Keratinocyte (primary cell): ENCODE measurements at regions not wholly inside any gene's neighbourhood (a gene's known extent, or its start where the extent isn't known, plus 50 kb on each side); places are given as distances from the start of the nearest gene placed in this dataset.

Experiments
- DNase-seq: peaks from one replicate; pipeline ENCODE4 v3.0.0-alpha.2; 2011; ENCODE audit warnings: low read depth, missing footprints, low spot score
- FAIRE-seq: peaks from 2 replicates; lab custom pipeline; 2011; peaks lifted over from hg19 to GRCh38; lab: Jason Lieb, UNC
- H2AFZ ChIP-seq: 2 replicates; pipeline ENCODE4 v1.6.0; 2012; ENCODE audit warnings: low read length, control low read depth, inconsistent platforms; ENCODE audit not compliant: control insufficient read depth
- H3K27ac ChIP-seq: 2 replicates; pipeline ENCODE4 v1.5.1; 2011; ENCODE audit warnings: low read length; ENCODE audit not compliant: control insufficient read depth, insufficient read depth
- H3K27me3 ChIP-seq: 3 replicates; pipeline ENCODE4 v1.6.0; 2011; ENCODE audit warnings: low read length; ENCODE audit not compliant: control insufficient read depth, insufficient read depth; ENCODE audit errors: extremely low read depth
- H3K36me3 ChIP-seq, 2 experiments: 2 replicates in 1 of 2; 3 replicates in 1 of 2; pipeline ENCODE4 v1.5.1; 2011; ENCODE audit warnings: low read length in 2 of 2, mild to moderate bottlenecking in 1 of 2; ENCODE audit not compliant: control insufficient read depth in 2 of 2, insufficient read depth in 2 of 2; ENCODE audit errors: extremely low read depth in 1 of 2
- H3K4me1 ChIP-seq: 3 replicates; pipeline ENCODE4 v1.5.1; 2011; ENCODE audit warnings: low read length; ENCODE audit not compliant: control insufficient read depth, insufficient read depth; ENCODE audit errors: extremely low read depth
- H3K4me2 ChIP-seq: 3 replicates; pipeline ENCODE4 v1.6.0; 2011; ENCODE audit warnings: low read depth, low read length; ENCODE audit not compliant: control insufficient read depth, insufficient read depth; ENCODE audit errors: extremely low read depth
- H3K4me3 ChIP-seq, 3 experiments: fragments of 200-600 bp in 1 of 3; sonication (generic) in 1 of 3; 2 replicates in 2 of 3; 3 replicates in 1 of 3; pipeline ENCODE4 v1.5.1; 2011 to 2016; ENCODE audit warnings: low read length in 3 of 3, mild to moderate bottlenecking in 3 of 3, control low read depth in 2 of 3, inconsistent platforms in 1 of 3, low read depth in 1 of 3, mixed read lengths in 1 of 3, mixed run types in 1 of 3, moderate library complexity in 1 of 3; ENCODE audit not compliant: control insufficient read depth in 2 of 3, insufficient read depth in 2 of 3; ENCODE audit errors: extremely low read depth in 1 of 3
- H3K79me2 ChIP-seq: 2 replicates; pipeline ENCODE4 v1.6.0; 2012; ENCODE audit warnings: low read length; ENCODE audit not compliant: control insufficient read depth, insufficient read depth
- H3K9ac ChIP-seq: 3 replicates; pipeline ENCODE4 v1.6.0; 2011; ENCODE audit warnings: low read length; ENCODE audit not compliant: control insufficient read depth, insufficient read depth; ENCODE audit errors: extremely low read depth
- H3K9me1 ChIP-seq: 3 replicates; pipeline ENCODE4 v1.6.0; 2011; ENCODE audit warnings: low read length; ENCODE audit not compliant: control insufficient read depth, insufficient read depth; ENCODE audit errors: extremely low read depth
- H3K9me3 ChIP-seq: 2 replicates; pipeline ENCODE4 v1.5.1; 2012; ENCODE audit warnings: low read depth, low read length; ENCODE audit not compliant: control insufficient read depth
- H4K20me1 ChIP-seq: 3 replicates; pipeline ENCODE4 v1.6.0; 2011; ENCODE audit warnings: low read length; ENCODE audit not compliant: control insufficient read depth, insufficient read depth; ENCODE audit errors: extremely low read depth
- CTCF ChIP-seq, 3 experiments: IDR thresholded peaks in 1 of 3; conservative IDR thresholded peaks in 1 of 3; optimal IDR thresholded peaks in 1 of 3; 2 replicates in 2 of 3; 3 replicates in 1 of 3; pipeline versions ENCODE3 to v1.5.1; 2011; ENCODE audit warnings: low read length in 3 of 3, mild to moderate bottlenecking in 3 of 3, moderate library complexity in 2 of 3, control low read depth in 1 of 3, inconsistent platforms in 1 of 3; ENCODE audit not compliant: insufficient read depth in 2 of 3; ENCODE audit errors: extremely low read depth in 1 of 3
- EZH2 ChIP-seq: IDR thresholded peaks from one replicate; pipeline ENCODE4 v1.6.1; 2012; ENCODE audit warnings: inconsistent platforms, mild to moderate bottlenecking, low read length, moderate library complexity
- dilution Hi-C: fragments of 300-500 bp; cut with MboI; formaldehyde crosslinking; loops from one replicate; pipeline ENCODE4 v1.7.0; 2020; ENCODE audit warnings: low sequenced_read_pairs; ENCODE audit not compliant: extremely low pct_ligation_motif_present

GRCh38 chr2:66729416-66730330 lies 294.7 kb downstream of the MEIS1 start:
- no peak for TF ChIP-seq CTCF (optimal IDR thresholded peaks at IDR 0.05 in 1 of 3, IDR thresholded peaks at IDR 0.05 in 1 of 3, conservative IDR thresholded peaks at IDR 0.05 in 1 of 3; ENCODE audit: extremely low read depth in 1 of 3, insufficient read depth in 2 of 3, low read length in 3 of 3)
- no peak for TF ChIP-seq EZH2
- H3K36me3 ChIP-seq: no peaks in the 10 kb centered on the region
- H3K79me2 ChIP-seq: no peaks in the 10 kb centered on the region
- DNase-seq (no peak), FAIRE-seq (peak; percentile 63)
- no peaks in the 10 kb centered on the region for H3K27me3 ChIP-seq
- no peaks in the 10 kb centered on the region for H3K4me1 ChIP-seq
- H3K27ac ChIP-seq: no peak overlapping the region
- H3K4me3 ChIP-seq: no peak overlapping the region
- no peaks in the 10 kb centered on the region for H3K9me3 ChIP-seq
- H3K9me1 ChIP-seq: no peaks in the 10 kb centered on the region
- no peak overlapping the region for H2AFZ ChIP-seq
- H4K20me1 ChIP-seq: no peaks in the 10 kb centered on the region
- dilution Hi-C loops: no loop called here
- H3K4me2 ChIP-seq: no peak overlapping the region
- no peak overlapping the region for H3K9ac ChIP-seq

- Histone ChIP-seq H3K9ac (no peak overlapping the region), H3K4me2 (no peak overlapping the region), H3K36me3 (no peaks in the 10 kb centered on the region), H3K9me1 (no peaks in the 10 kb centered on the region), H3K9me3 (no peaks in the 10 kb centered on the region), H3K79me2 (no peaks in the 10 kb centered on the region), H3K27ac (no peak overlapping the region), H3K4me1 (no peaks in the 10 kb centered on the region), H3K27me3 (no peaks in the 10 kb centered on the region), H4K20me1 (no peaks in the 10 kb centered on the region), H3K4me3 (no peak overlapping the region), H2AFZ (no peak overlapping the region)
- dilution Hi-C loops: no loop called here
- no peak for FAIRE-seq
- no peak for DNase-seq
- TF ChIP-seq EZH2: no peak
- no peak for TF ChIP-seq CTCF (optimal IDR thresholded peaks at IDR 0.05 in 1 of 3, IDR thresholded peaks at IDR 0.05 in 1 of 3, conservative IDR thresholded peaks at IDR 0.05 in 1 of 3; ENCODE audit: extremely low read depth in 1 of 3, insufficient read depth in 2 of 3, low read length in 3 of 3)
Observed at GRCh38 chr2:66730441-66730840, 295.5 kb downstream of the MEIS1 start.
